Right atrium auricular region (tissue), 2 donors: ENCODE measurements at regions not wholly inside any gene's neighbourhood (a gene's known extent, or its start where the extent isn't known, plus 50 kb on each side); places are given as distances from the start of the nearest gene placed in this dataset.

ENCODE experiments used
- DNase-seq: peaks from one replicate; pipeline ENCODE4 v3.0.0-alpha.2; 2019; ENCODE audit warnings: low spot score
- H3K27ac ChIP-seq, 2 donors: fragments of 200-600 bp; sonication (generic); 1 replicate in 1 of 2; 2 replicates in 1 of 2; pipeline ENCODE4 v1.5.1; 2016 to 2019
- H3K27me3 ChIP-seq, 2 donors: fragments of 200-600 bp; sonication (generic); one replicate each; pipeline versions ENCODE4 v1.5.1 to v1.6.0; 2017 to 2019
- H3K36me3 ChIP-seq: fragments of 200-600 bp; sonication (generic); one replicate; pipeline ENCODE4 v1.5.1; 2016
- H3K4me1 ChIP-seq, 2 donors: fragments of 200-600 bp; sonication (generic); one replicate each; pipeline versions ENCODE4 v1.5.1 to v1.6.0; 2017 to 2019
- H3K4me3 ChIP-seq, 2 donors: fragments of 200-600 bp; sonication (generic); 1 replicate in 1 of 2; 2 replicates in 1 of 2; pipeline ENCODE4 v1.5.1; 2017 to 2019; ENCODE audit warnings: mild to moderate bottlenecking in 1 of 2, moderate library complexity in 1 of 2
- H3K9me3 ChIP-seq, 2 donors: fragments of 200-600 bp; sonication (generic); one replicate each; pipeline ENCODE4 v1.5.1; 2019
- TF ChIP-seq, protein P1 (sequence below), 2 donors: fragments of 200-600 bp; sonication (generic); IDR thresholded peaks; one replicate each; pipeline ENCODE4 v1.5.1; 2019; ENCODE audit warnings: antibody characterized with exemption in 2 of 2

GRCh38 chr18:78554944-78555608, 424.5 kb upstream of the SALL3 start:
- H3K4me1 ChIP-seq = no peaks in the 10 kb centered on the region
- DNase-seq = no peak
- peaks cover 6 to 16% of the 10 kb centered on the region in 2 donors for H3K9me3 ChIP-seq
- TF ChIP-seq, protein P1, sequence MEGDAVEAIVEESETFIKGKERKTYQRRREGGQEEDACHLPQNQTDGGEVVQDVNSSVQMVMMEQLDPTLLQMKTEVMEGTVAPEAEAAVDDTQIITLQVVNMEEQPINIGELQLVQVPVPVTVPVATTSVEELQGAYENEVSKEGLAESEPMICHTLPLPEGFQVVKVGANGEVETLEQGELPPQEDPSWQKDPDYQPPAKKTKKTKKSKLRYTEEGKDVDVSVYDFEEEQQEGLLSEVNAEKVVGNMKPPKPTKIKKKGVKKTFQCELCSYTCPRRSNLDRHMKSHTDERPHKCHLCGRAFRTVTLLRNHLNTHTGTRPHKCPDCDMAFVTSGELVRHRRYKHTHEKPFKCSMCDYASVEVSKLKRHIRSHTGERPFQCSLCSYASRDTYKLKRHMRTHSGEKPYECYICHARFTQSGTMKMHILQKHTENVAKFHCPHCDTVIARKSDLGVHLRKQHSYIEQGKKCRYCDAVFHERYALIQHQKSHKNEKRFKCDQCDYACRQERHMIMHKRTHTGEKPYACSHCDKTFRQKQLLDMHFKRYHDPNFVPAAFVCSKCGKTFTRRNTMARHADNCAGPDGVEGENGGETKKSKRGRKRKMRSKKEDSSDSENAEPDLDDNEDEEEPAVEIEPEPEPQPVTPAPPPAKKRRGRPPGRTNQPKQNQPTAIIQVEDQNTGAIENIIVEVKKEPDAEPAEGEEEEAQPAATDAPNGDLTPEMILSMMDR (IDR thresholded peaks at IDR 0.05) = no peak
- no peaks in the 10 kb centered on the region for H3K36me3 ChIP-seq
- H3K27me3 ChIP-seq = no peaks in the 10 kb centered on the region
- H3K27ac ChIP-seq = no peak overlapping the region
- H3K4me3 ChIP-seq = no peak overlapping the region

GRCh38 chr18:78557371-78557770, 422.2 kb upstream of the SALL3 start:
- H3K4me3 ChIP-seq = no peak overlapping the region
- no peaks in the 10 kb centered on the region for H3K27me3 ChIP-seq
- no peaks in the 10 kb centered on the region for H3K36me3 ChIP-seq
- peak; percentile 50 for DNase-seq
- peaks cover 6 to 16% of the 10 kb centered on the region in 2 donors for H3K9me3 ChIP-seq
- H3K4me1 ChIP-seq = no peaks in the 10 kb centered on the region
- no peak overlapping the region for H3K27ac ChIP-seq
- TF ChIP-seq, protein P1 (IDR thresholded peaks at IDR 0.05) = no peak

DNA sequence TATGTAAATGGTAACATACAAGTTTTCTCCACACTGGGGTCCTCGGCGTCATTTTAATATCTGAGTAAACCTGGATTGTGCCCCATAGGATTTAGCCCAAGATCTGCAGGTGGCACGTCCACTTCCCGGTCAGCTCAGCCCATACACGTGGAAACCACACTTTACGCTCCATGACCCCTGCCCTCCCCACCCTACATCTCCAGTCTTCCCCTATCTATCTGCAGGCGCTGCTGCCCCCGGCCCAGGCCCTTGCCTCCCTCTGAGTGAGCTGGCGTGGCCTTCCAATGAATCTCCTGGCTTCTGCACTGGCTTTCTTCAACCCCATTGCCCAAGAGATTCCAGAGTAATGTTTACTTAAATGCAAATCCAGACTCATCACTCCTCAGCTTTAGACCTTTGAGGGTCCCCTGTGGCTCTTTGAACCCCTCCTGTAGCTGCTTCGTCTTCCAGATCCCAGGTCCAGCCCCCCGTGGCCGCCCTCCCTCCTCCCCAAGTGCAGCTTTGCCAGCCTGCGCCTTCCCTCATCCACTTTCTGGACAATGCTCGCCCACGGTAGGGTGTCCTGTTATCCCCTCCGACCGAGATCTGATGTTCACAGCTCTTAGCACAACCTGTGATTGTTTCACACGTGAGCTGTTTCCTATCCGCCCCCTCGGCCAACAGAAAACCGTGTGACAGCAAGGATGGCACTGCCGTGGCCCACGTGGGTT, 421.4 kb upstream of the SALL3 start:
- Histone ChIP-seq H3K27me3 (no peaks in the 10 kb centered on the region), H3K4me3 (no peak overlapping the region), H3K4me1 (no peaks in the 10 kb centered on the region), H3K27ac (no peak overlapping the region), H3K36me3 (no peaks in the 10 kb centered on the region), H3K9me3 (peaks cover 6 to 16% of the 10 kb centered on the region in 2 donors)
- peak; percentile 21 for DNase-seq
- TF ChIP-seq, protein P1 (IDR thresholded peaks at IDR 0.05) = no peak

DNA sequence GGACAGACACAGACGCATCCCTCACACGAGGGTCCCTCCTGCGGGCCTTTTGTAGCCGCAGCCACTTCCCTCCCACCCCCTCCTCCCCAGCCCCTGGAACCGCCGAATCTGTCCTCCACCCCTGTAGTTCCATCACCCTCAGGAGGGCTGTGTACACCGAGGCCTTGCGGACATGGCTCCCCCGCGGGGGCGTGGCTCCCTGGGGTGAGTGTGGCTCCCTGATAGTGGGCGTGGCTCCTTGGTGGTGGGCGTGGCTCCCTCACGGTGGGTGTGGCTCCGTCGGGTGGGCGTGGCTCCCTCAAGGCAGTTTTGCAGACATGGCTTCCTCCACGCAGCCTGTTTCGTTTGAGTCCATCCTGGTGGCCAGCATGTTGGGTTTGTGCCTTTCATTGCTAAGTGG, 420.7 kb upstream of the SALL3 start:
- H3K36me3 ChIP-seq = no peaks in the 10 kb centered on the region
- H3K27me3 ChIP-seq = no peaks in the 10 kb centered on the region
- TF ChIP-seq, protein P1 (IDR thresholded peaks at IDR 0.05) = no peak
- H3K4me3 ChIP-seq = no peak overlapping the region
- DNase-seq = peak; percentile 4
- peaks cover 5 to 16% of the 10 kb centered on the region in 2 donors for H3K9me3 ChIP-seq
- H3K4me1 ChIP-seq = no peaks in the 10 kb centered on the region
- no peak overlapping the region for H3K27ac ChIP-seq

DNA sequence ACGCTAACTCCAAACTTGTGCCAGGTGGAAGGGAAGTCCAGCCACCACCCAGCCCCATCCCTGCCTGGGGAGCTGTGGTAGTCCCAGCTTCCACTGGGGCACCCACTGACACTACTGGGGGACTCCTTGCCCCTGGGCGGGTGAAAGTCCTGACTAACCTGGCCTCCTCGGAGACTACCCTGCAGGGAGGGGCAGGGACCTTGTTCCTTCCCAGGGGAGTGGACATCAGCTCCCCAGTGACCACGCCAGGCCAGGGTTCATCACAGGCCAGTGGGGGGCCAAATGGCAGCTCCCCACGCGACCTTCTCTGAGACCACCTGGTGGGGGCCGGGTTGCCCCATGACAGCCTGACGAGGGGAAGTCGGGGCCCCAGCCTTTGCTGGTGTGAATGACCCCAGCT, 420.0 kb upstream of the SALL3 start:
- Histone ChIP-seq H3K9me3 (peaks cover 0 to 12% of the 10 kb centered on the region in 2 donors), H3K4me3 (no peak overlapping the region), H3K4me1 (no peaks in the 10 kb centered on the region), H3K27me3 (no peaks in the 10 kb centered on the region), H3K36me3 (no peaks in the 10 kb centered on the region), H3K27ac (no peak overlapping the region)
- TF ChIP-seq, protein P1 (IDR thresholded peaks at IDR 0.05) = no peak
- peak; percentile 21 for DNase-seq
